Neural cell (in vitro differentiated cells): ENCODE measurements at regions not wholly inside any gene's neighbourhood (a gene's known extent, or its start where the extent isn't known, plus 50 kb on each side); places are given as distances from the start of the nearest gene placed in this dataset.

Experiments
- H2AFZ ChIP-seq: fragments of 200-600, 300-800 bp; sonication (generic), shearing (Covaris generic); 2 replicates; pipeline ENCODE4 v1.6.0; 2014; ENCODE audit warnings: low read depth, mild to moderate bottlenecking, antibody characterized with exemption, low read length, moderate library complexity
- H3F3A ChIP-seq: fragments of 200-600 bp; shearing (Covaris generic); 2 replicates; pipeline ENCODE4 v1.6.1; 2016; ENCODE audit warnings: mild to moderate bottlenecking, moderate library complexity, mixed read lengths, antibody characterized with exemption, low read length; ENCODE audit not compliant: insufficient read depth, poor library complexity, severe bottlenecking
- H3K27ac ChIP-seq: fragments of 200-600, 300-800 bp; sonication (generic), shearing (Covaris generic); 2 replicates; pipeline ENCODE4 v1.5.1; 2014; ENCODE audit warnings: mild to moderate bottlenecking, low read length, moderate library complexity
- H3K27me3 ChIP-seq: fragments of 300-800, 200-600 bp; sonication (generic), shearing (Covaris generic); 2 replicates; pipeline ENCODE4 v1.6.0; 2014; ENCODE audit warnings: mild to moderate bottlenecking, low read depth, low read length, moderate library complexity; ENCODE audit not compliant: insufficient read depth
- H3K36me3 ChIP-seq: fragments of 300-800, 200-600 bp; sonication (generic), shearing (Covaris generic); 2 replicates; pipeline ENCODE4 v1.5.1; 2014; ENCODE audit warnings: mild to moderate bottlenecking, antibody characterized with exemption, low read length, moderate library complexity; ENCODE audit not compliant: insufficient read depth
- H3K4me2 ChIP-seq: fragments of 300-800, 200-600 bp; sonication (generic), shearing (Covaris generic); 2 replicates; pipeline ENCODE4 v1.6.0; 2014; ENCODE audit warnings: mild to moderate bottlenecking, low read length
- H3K4me3 ChIP-seq: fragments of 300-800, 200-600 bp; sonication (generic), shearing (Covaris generic); 2 replicates; pipeline ENCODE4 v1.5.1; 2014; ENCODE audit warnings: mild to moderate bottlenecking, low read length, moderate library complexity
- H3K79me2 ChIP-seq: fragments of 200-600 bp; shearing (Covaris generic); replicated peaks from 2 replicates; pipeline ENCODE4 v1.6.0; 2014; ENCODE audit warnings: mild to moderate bottlenecking, low read length, moderate library complexity; ENCODE audit not compliant: insufficient read depth
- H3K9ac ChIP-seq: fragments of 300-800, 200-600 bp; sonication (generic), shearing (Covaris generic); 2 replicates; pipeline ENCODE4 v1.6.1; 2016; ENCODE audit warnings: mild to moderate bottlenecking, low read length, mixed read lengths
- H3K9me2 ChIP-seq: fragments of 200-600 bp; shearing (Covaris generic); 2 replicates; pipeline ENCODE4 v1.6.1; 2016; ENCODE audit warnings: mild to moderate bottlenecking, low read length, mixed read lengths; ENCODE audit not compliant: insufficient read depth
- H3K9me3 ChIP-seq: fragments of 200-600, 300-800 bp; sonication (generic), shearing (Covaris generic); 2 replicates; pipeline ENCODE4 v1.6.1; 2016; ENCODE audit warnings: mild to moderate bottlenecking, mixed run types, low read length, moderate library complexity, mixed read lengths
- H4K20me1 ChIP-seq: fragments of 200-600 bp; shearing (Covaris generic); 2 replicates; pipeline ENCODE4 v1.6.1; 2016; ENCODE audit warnings: mild to moderate bottlenecking, mixed run types; ENCODE audit not compliant: insufficient read depth
- EP300 ChIP-seq: fragments of 450-650 bp; conservative IDR thresholded peaks from 2 replicates; pipeline ENCODE4 v1.6.1; 2014; ENCODE audit warnings: antibody characterized with exemption, mild to moderate bottlenecking, moderate library complexity; ENCODE audit not compliant: poor library complexity, severe bottlenecking
- EZH2 ChIP-seq: fragments of 200-600, 300-800 bp; shearing (Covaris generic), sonication (generic); IDR thresholded peaks from 2 replicates; pipeline ENCODE4 v1.6.1; 2014; ENCODE audit warnings: antibody characterized with exemption, low read length, borderline replicate concordance, mild to moderate bottlenecking; ENCODE audit not compliant: insufficient read depth, poor library complexity, severe bottlenecking
- MXI1 ChIP-seq: fragments of 450-650 bp; conservative IDR thresholded peaks from 2 replicates; pipeline ENCODE4 v1.6.1; 2014; ENCODE audit warnings: antibody characterized with exemption, mild to moderate bottlenecking; ENCODE audit not compliant: poor library complexity, severe bottlenecking
- POLR2AphosphoS5 ChIP-seq: IDR thresholded peaks from 2 replicates; pipeline ENCODE4 v1.6.1; 2012
- RAD21 ChIP-seq: fragments of 450-650 bp; conservative IDR thresholded peaks from 2 replicates; pipeline ENCODE4 v1.6.1; 2014; ENCODE audit warnings: antibody characterized with exemption, mild to moderate bottlenecking, moderate library complexity
- SMC3 ChIP-seq: fragments of 450-650 bp; conservative IDR thresholded peaks from 2 replicates; pipeline ENCODE4 v1.6.1; 2014; ENCODE audit warnings: antibody characterized with exemption, mild to moderate bottlenecking, moderate library complexity; ENCODE audit not compliant: poor library complexity
- TAF1 ChIP-seq: IDR thresholded peaks from 2 replicates; pipeline ENCODE4 v1.6.1; 2012; ENCODE audit warnings: low read depth
- TF ChIP-seq, protein P1 (sequence below): fragments of 450-650 bp; IDR thresholded peaks from 2 replicates; pipeline ENCODE4 v1.5.1; 2014; ENCODE audit warnings: antibody characterized with exemption, mild to moderate bottlenecking, moderate library complexity; ENCODE audit not compliant: poor library complexity, severe bottlenecking
- TF ChIP-seq, protein P2 (sequence below): IDR thresholded peaks from 2 replicates; pipeline ENCODE4 v1.6.1; 2012; ENCODE audit warnings: borderline replicate concordance

DNA sequence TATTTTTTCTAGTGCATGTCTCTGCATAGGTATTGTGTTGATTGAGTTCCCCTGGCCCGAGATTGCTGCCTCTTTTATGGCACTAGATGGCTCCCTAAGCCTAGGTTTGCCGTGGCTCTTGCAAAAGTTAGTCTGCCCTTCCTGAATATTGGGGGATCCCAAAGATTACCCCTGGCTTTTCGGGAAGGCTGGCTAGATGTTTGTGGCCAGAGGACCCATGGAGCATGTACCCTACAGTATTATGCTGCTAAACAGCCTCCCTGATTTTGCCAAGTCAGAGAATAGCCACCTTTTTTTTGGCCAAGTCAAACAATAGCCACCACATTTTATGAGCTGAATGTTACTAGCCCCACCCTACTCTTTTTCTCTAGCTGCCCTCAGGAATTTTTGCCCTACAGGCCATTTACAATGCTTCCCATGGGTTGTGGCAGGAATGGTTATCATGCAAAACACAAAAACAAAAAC is 343.2 kb downstream of the OLFM3 start:
- H3K36me3 ChIP-seq: no peaks in the 10 kb centered on the region
- no peaks in the 10 kb centered on the region for H4K20me1 ChIP-seq
- H3K27ac ChIP-seq: no peak overlapping the region
- no peak overlapping the region for H3K4me2 ChIP-seq
- no peak overlapping the region for H2AFZ ChIP-seq
- H3K9me2 ChIP-seq: no peaks in the 10 kb centered on the region
- H3K79me2 ChIP-seq: no peaks in the 10 kb centered on the region
- no peaks in the 10 kb centered on the region for H3K27me3 ChIP-seq
- no peaks in the 10 kb centered on the region for H3K9me3 ChIP-seq
- no peaks in the 10 kb centered on the region for H3F3A ChIP-seq
- H3K4me3 ChIP-seq: no peak overlapping the region
- no peak overlapping the region for H3K9ac ChIP-seq
- TF ChIP-seq RAD21 (peak; percentile 38), TAF1 (no peak)
- TF ChIP-seq, protein P1, sequence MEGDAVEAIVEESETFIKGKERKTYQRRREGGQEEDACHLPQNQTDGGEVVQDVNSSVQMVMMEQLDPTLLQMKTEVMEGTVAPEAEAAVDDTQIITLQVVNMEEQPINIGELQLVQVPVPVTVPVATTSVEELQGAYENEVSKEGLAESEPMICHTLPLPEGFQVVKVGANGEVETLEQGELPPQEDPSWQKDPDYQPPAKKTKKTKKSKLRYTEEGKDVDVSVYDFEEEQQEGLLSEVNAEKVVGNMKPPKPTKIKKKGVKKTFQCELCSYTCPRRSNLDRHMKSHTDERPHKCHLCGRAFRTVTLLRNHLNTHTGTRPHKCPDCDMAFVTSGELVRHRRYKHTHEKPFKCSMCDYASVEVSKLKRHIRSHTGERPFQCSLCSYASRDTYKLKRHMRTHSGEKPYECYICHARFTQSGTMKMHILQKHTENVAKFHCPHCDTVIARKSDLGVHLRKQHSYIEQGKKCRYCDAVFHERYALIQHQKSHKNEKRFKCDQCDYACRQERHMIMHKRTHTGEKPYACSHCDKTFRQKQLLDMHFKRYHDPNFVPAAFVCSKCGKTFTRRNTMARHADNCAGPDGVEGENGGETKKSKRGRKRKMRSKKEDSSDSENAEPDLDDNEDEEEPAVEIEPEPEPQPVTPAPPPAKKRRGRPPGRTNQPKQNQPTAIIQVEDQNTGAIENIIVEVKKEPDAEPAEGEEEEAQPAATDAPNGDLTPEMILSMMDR: peak; percentile 42

DNA sequence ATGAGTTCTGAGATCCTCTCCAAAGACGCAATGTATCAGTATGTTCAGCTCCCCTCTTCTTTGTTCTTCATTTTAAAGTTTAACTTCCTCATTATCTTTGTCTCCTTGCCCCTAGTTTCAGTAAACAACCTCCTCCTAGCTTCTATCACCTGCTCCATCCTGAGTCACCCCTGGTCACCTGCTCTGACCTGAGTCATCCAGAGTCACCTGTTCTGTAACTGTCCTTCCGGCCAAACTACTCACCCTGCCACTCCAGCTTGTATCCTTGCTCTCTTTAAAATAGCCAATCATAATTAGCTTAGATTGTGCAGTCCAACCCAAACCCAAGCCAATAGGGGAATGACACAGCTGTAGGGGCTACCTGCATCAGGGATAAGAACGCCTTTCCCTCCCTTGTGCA is 332.0 kb downstream of the OLFM3 start:
- Histone ChIP-seq H2AFZ (no peak overlapping the region), H3K36me3 (no peaks in the 10 kb centered on the region), H3F3A (no peaks in the 10 kb centered on the region), H3K27ac (no peak overlapping the region), H3K4me3 (no peak overlapping the region), H3K9me3 (no peaks in the 10 kb centered on the region), H3K9ac (no peak overlapping the region), H4K20me1 (no peaks in the 10 kb centered on the region), H3K27me3 (no peaks in the 10 kb centered on the region), H3K9me2 (no peaks in the 10 kb centered on the region), H3K79me2 (no peaks in the 10 kb centered on the region), H3K4me2 (no peak overlapping the region)
- TF ChIP-seq, protein P1: no peak
- TF ChIP-seq EZH2 (no peak), MXI1 (no peak), RAD21 (no peak), POLR2AphosphoS5 (no peak), EP300 (no peak), TAF1 (no peak), SMC3 (no peak)
- TF ChIP-seq, protein P2, sequence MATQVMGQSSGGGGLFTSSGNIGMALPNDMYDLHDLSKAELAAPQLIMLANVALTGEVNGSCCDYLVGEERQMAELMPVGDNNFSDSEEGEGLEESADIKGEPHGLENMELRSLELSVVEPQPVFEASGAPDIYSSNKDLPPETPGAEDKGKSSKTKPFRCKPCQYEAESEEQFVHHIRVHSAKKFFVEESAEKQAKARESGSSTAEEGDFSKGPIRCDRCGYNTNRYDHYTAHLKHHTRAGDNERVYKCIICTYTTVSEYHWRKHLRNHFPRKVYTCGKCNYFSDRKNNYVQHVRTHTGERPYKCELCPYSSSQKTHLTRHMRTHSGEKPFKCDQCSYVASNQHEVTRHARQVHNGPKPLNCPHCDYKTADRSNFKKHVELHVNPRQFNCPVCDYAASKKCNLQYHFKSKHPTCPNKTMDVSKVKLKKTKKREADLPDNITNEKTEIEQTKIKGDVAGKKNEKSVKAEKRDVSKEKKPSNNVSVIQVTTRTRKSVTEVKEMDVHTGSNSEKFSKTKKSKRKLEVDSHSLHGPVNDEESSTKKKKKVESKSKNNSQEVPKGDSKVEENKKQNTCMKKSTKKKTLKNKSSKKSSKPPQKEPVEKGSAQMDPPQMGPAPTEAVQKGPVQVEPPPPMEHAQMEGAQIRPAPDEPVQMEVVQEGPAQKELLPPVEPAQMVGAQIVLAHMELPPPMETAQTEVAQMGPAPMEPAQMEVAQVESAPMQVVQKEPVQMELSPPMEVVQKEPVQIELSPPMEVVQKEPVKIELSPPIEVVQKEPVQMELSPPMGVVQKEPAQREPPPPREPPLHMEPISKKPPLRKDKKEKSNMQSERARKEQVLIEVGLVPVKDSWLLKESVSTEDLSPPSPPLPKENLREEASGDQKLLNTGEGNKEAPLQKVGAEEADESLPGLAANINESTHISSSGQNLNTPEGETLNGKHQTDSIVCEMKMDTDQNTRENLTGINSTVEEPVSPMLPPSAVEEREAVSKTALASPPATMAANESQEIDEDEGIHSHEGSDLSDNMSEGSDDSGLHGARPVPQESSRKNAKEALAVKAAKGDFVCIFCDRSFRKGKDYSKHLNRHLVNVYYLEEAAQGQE: no peak
